ENCODE measurements at regions not wholly inside any gene's neighbourhood (a gene's known extent, or its start where the extent isn't known, plus 50 kb on each side); places are given as distances from the start of the nearest gene placed in this dataset.

GRCh38 chr12:85681333-85681732 lies 154.9 kb downstream of the RASSF9 start:
- DNase-seq (ENCODE audit: low read depth, low spot score) = no peak

GRCh38 chr12:85683051-85683450 lies 153.2 kb downstream of the RASSF9 start:
- DNase-seq (ENCODE audit: low read depth, low spot score) = no peak

GRCh38 chr12:85688837-85689236 lies 147.4 kb downstream of the RASSF9 start:
- DNase-seq (ENCODE audit: low read depth, low spot score) = no peak

GRCh38 chr12:85690146-85690545 lies 146.1 kb downstream of the RASSF9 start:
- DNase-seq (ENCODE audit: low read depth, low spot score) = no peak

GRCh38 chr12:85693093-85693665 lies 143.0 kb downstream of the RASSF9 start:
- DNase-seq (ENCODE audit: low read depth, low spot score) = no peak

- DNase-seq (ENCODE audit: low read depth, low spot score) = no peak
These were observed 141.0 kb downstream of the RASSF9 start for GRCh38 chr12:85695097-85695715.

GRCh38 chr12:85697003-85697402 lies 139.2 kb downstream of the RASSF9 start:
- DNase-seq (ENCODE audit: low read depth, low spot score) = no peak

GRCh38 chr12:85698937-85699336 lies 137.3 kb downstream of the RASSF9 start:
- DNase-seq (ENCODE audit: low read depth, low spot score) = no peak

GRCh38 chr12:85708775-85709174 lies 127.4 kb downstream of the RASSF9 start:
- no peak for DNase-seq (ENCODE audit: low read depth, low spot score)

GRCh38 chr12:85711735-85712390 lies 124.3 kb downstream of the RASSF9 start:
- no peak for DNase-seq (ENCODE audit: low read depth, low spot score)

GRCh38 chr12:85713373-85713772 lies 122.8 kb downstream of the RASSF9 start:
- DNase-seq (ENCODE audit: low read depth, low spot score) = no peak

GRCh38 chr12:85714425-85714824 lies 121.8 kb downstream of the RASSF9 start:
- no peak for DNase-seq (ENCODE audit: low read depth, low spot score)

GRCh38 chr12:85720308-85721033 lies 115.7 kb downstream of the RASSF9 start:
- DNase-seq (ENCODE audit: low read depth, low spot score) = no peak

- DNase-seq (ENCODE audit: low read depth, low spot score) = no peak
These were observed 110.2 kb downstream of the RASSF9 start for GRCh38 chr12:85725991-85726390.

- DNase-seq (ENCODE audit: low read depth, low spot score) = no peak
These were observed 102.9 kb downstream of the RASSF9 start for GRCh38 chr12:85733221-85733840.

GRCh38 chr12:85733984-85734383 lies 102.2 kb downstream of the RASSF9 start:
- DNase-seq (ENCODE audit: low read depth, low spot score) = no peak

- DNase-seq (ENCODE audit: low read depth, low spot score) = no peak
These were observed 96.0 kb downstream of the RASSF9 start for GRCh38 chr12:85740186-85740585.

GRCh38 chr12:85741046-85741445 lies 95.2 kb downstream of the RASSF9 start:
- no peak for DNase-seq (ENCODE audit: low read depth, low spot score)

GRCh38 chr12:85747941-85748495 lies 88.2 kb downstream of the RASSF9 start:
- no peak for DNase-seq (ENCODE audit: low read depth, low spot score)
